ENCODE measurements at regions not wholly inside any gene's neighbourhood (a gene's known extent, or its start where the extent isn't known, plus 50 kb on each side); places are given as distances from the start of the nearest gene placed in this dataset.

DNA sequence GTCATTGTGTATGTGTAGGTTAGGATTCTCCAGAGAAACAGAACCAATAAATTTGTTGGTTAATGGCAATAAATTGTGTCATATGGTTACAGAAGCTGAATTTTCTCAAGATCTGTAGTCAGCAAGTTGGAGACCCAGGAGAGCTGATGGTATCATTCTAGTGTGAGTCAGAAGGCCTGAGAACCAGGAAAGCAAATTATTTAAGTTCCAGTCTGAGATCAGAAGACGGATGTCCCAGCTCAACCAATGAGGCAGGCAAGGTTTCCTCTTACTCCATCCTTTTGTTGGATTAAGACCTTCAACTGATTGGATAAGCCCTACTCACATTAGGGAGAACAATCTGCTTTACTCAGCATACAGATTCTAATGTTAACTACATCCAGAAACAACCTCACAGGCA lies 656.3 kb downstream of the ANXA1 start:
- TF ChIP-seq, protein P1, sequence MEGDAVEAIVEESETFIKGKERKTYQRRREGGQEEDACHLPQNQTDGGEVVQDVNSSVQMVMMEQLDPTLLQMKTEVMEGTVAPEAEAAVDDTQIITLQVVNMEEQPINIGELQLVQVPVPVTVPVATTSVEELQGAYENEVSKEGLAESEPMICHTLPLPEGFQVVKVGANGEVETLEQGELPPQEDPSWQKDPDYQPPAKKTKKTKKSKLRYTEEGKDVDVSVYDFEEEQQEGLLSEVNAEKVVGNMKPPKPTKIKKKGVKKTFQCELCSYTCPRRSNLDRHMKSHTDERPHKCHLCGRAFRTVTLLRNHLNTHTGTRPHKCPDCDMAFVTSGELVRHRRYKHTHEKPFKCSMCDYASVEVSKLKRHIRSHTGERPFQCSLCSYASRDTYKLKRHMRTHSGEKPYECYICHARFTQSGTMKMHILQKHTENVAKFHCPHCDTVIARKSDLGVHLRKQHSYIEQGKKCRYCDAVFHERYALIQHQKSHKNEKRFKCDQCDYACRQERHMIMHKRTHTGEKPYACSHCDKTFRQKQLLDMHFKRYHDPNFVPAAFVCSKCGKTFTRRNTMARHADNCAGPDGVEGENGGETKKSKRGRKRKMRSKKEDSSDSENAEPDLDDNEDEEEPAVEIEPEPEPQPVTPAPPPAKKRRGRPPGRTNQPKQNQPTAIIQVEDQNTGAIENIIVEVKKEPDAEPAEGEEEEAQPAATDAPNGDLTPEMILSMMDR (conservative IDR thresholded peaks at IDR 0.05) = no peak
- no peak for TF ChIP-seq ZFX (IDR thresholded peaks at IDR 0.05)

Measured in C4-2B (cell line).